Natural killer cell (primary cell): ENCODE measurements at regions not wholly inside any gene's neighbourhood (a gene's known extent, or its start where the extent isn't known, plus 50 kb on each side); places are given as distances from the start of the nearest gene placed in this dataset.

Experiments
- ATAC-seq, 3 donors: fragments of 150-1000 bp in 2 of 3; fragments of 200-7000 bp in 1 of 3; cut with Tn5 transposase; 1 replicate in 1 of 3; 2 replicates in 2 of 3; pipeline ENCODE4 v1.10.0; 2021; ENCODE audit warnings: mild to moderate bottlenecking in 2 of 3, moderate library complexity in 2 of 3
- DNase-seq, 2 donors: peaks; one replicate each; pipeline versions ENCODE4 v3.0.0 to v3.0.0-alpha.2; 2013 to 2021; ENCODE audit warnings: mixed read lengths in 1 of 2
- H3K27ac ChIP-seq: one replicate; pipeline ENCODE4 v1.5.1; 2013; ENCODE audit warnings: mild to moderate bottlenecking, low read length
- H3K27me3 ChIP-seq: one replicate; pipeline ENCODE4 v1.6.1; 2013; ENCODE audit warnings: low read length; ENCODE audit not compliant: control insufficient read depth, insufficient read depth
- H3K36me3 ChIP-seq: one replicate; pipeline ENCODE4 v1.6.1; 2013; ENCODE audit warnings: low read length; ENCODE audit not compliant: control insufficient read depth, insufficient read depth
- H3K4me1 ChIP-seq: one replicate; pipeline ENCODE4 v1.6.1; 2013; ENCODE audit warnings: low read length; ENCODE audit not compliant: control insufficient read depth, insufficient read depth
- H3K4me3 ChIP-seq: one replicate; pipeline ENCODE4 v1.5.1; 2013; ENCODE audit warnings: low read length
- H3K9me3 ChIP-seq: one replicate; pipeline ENCODE4 v1.6.1; 2013; ENCODE audit warnings: low read length; ENCODE audit not compliant: control insufficient read depth, insufficient read depth
- H3K27ac Mint-ChIP-seq, 2 donors: one replicate each; pipeline ENCODE4 v1.8.0; 2022; ENCODE audit warnings: mild to moderate bottlenecking in 2 of 2, mixed read lengths in 2 of 2, moderate library complexity in 1 of 2
- H3K27me3 Mint-ChIP-seq, 2 donors: one replicate each; pipeline ENCODE4 v1.8.0; 2022; ENCODE audit warnings: low read depth in 2 of 2, mixed read lengths in 2 of 2
- H3K36me3 Mint-ChIP-seq: one replicate; pipeline ENCODE4 v1.8.0; 2022; ENCODE audit warnings: mixed read lengths
- H3K4me1 Mint-ChIP-seq, 2 donors: one replicate each; pipeline ENCODE4 v1.8.0; 2022; ENCODE audit warnings: mixed read lengths in 2 of 2
- H3K4me3 Mint-ChIP-seq: one replicate; pipeline ENCODE4 v1.8.0; 2022; ENCODE audit warnings: mild to moderate bottlenecking, moderate library complexity, mixed read lengths
- H3K9me3 Mint-ChIP-seq, 2 donors: one replicate each; pipeline ENCODE4 v1.8.0; 2022; ENCODE audit warnings: mixed read lengths in 2 of 2
- WGBS: methylation state at CpG from one replicate; pipeline ENCODE4 v1.1.7; 2013; ENCODE audit warnings: missing lambda C conversion rate; ENCODE audit not compliant: insufficient coverage; 5-methylcytosine and 5-hydroxymethylcytosine counted together
- intact Hi-C: fragments of 100-400 bp; cut with micrococcal nuclease; formaldehyde crosslinking; loops from one replicate; pipeline ENCODE4 v1.14.2; 2022
- TF ChIP-seq, protein P1 (sequence below): fragments of 200-600 bp; IDR thresholded peaks from one replicate; pipeline ENCODE4 v1.8.0; 2022; ENCODE audit warnings: antibody characterized with exemption

DNA sequence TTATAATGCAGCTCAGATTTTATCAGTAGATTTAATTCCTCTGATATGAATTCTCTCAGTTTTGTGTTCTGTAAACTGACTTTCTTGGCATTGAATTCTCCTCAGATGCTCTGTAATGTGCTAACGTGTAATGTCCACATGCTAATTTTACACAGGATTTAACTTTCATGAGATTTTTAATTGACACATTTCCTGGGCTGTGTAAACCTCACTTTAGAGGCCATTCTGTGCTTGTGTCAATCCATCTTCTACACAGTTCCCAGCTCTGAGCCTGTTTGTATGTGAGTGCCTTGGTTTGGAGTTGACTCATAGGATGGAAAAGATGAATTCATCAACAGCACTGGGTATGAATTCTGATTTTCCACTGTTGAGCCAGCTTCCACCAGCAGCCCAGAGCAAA, 476.7 kb upstream of the GCFC2 start:
- Mint-ChIP-seq H3K27me3 (no peaks in the 10 kb centered on the region), H3K27ac (no peak overlapping the region)

DNA sequence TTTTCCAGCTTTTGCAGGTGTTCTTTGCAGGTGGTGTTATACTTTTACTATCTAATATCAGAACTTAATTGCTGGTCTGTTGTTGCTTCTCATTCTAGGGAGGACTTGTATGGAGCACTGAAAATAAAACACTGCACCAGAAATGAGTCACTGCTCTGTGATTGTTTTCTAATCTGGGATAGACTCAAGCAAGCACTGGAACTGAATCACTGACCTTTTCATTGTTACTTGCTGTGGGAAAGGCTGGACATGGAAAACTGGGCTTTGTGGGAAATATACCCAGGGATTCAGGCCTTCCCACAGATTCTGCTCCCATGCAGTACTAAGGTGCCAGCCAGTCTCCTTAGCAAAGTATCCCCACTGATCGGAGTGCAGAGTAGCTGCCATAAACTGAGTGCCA, 470.0 kb upstream of the GCFC2 start:
- TF ChIP-seq, protein P1, sequence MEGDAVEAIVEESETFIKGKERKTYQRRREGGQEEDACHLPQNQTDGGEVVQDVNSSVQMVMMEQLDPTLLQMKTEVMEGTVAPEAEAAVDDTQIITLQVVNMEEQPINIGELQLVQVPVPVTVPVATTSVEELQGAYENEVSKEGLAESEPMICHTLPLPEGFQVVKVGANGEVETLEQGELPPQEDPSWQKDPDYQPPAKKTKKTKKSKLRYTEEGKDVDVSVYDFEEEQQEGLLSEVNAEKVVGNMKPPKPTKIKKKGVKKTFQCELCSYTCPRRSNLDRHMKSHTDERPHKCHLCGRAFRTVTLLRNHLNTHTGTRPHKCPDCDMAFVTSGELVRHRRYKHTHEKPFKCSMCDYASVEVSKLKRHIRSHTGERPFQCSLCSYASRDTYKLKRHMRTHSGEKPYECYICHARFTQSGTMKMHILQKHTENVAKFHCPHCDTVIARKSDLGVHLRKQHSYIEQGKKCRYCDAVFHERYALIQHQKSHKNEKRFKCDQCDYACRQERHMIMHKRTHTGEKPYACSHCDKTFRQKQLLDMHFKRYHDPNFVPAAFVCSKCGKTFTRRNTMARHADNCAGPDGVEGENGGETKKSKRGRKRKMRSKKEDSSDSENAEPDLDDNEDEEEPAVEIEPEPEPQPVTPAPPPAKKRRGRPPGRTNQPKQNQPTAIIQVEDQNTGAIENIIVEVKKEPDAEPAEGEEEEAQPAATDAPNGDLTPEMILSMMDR = no peak
- intact Hi-C loops = no loop called here
- H3K9me3 ChIP-seq = peaks cover 7% of the 10 kb centered on the region

More for the DNA sequence above, 476.7 kb upstream of the GCFC2 start:
- no peak overlapping the region for H3K4me3 Mint-ChIP-seq
- Histone ChIP-seq H3K4me3 (no peak overlapping the region), H3K4me1 (no peaks in the 10 kb centered on the region), H3K27me3 (peaks cover 2% of the 10 kb centered on the region), H3K9me3 (no peaks in the 10 kb centered on the region), H3K36me3 (no peaks in the 10 kb centered on the region), H3K27ac (no peak overlapping the region)
- intact Hi-C loops = no loop called here
- WGBS = 71% methylated on average over 1 of the region's 1 CpG
- TF ChIP-seq, protein P1 = no peak
- H3K9me3 Mint-ChIP-seq = peaks cover 7 to 8% of the 10 kb centered on the region in 2 donors
- H3K36me3 Mint-ChIP-seq = no peaks in the 10 kb centered on the region
- no peaks in the 10 kb centered on the region for H3K4me1 Mint-ChIP-seq
- no peak for DNase-seq
- ATAC-seq = no peak

DNA sequence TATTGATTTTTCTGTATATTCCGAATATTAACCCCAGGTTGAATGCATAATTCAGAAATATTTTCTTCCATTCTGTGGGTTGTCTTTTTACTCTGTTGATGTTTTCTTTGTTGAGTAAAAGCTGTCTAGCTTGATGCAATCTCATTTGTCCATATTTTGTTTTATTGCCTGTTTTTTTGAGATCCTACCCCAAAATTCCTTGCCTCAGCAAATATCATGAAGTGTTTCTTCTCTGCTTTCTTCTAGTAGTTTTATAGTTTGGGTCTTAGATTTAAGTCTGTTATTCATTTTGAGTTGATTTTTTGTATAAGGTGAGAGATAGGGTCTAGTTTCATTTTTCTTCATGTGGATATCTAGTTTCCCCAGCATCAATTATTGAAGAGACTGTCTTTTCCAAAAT, 467.9 kb upstream of the GCFC2 start:
- no peak for ATAC-seq
- H3K4me3 Mint-ChIP-seq = no peak overlapping the region
- WGBS = no CpG with 5 or more reads among the region's 1 CpG

More for the DNA sequence above, 470.0 kb upstream of the GCFC2 start:
- no peaks in the 10 kb centered on the region for H3K27me3 Mint-ChIP-seq
- ATAC-seq (no peak), DNase-seq (no peak)
- Histone ChIP-seq H3K27ac (no peak overlapping the region), H3K36me3 (no peaks in the 10 kb centered on the region), H3K4me3 (no peak overlapping the region), H3K4me1 (no peaks in the 10 kb centered on the region), H3K27me3 (no peaks in the 10 kb centered on the region)
- 89% methylated on average over 1 of the region's 1 CpG for WGBS
- no peaks in the 10 kb centered on the region for H3K4me1 Mint-ChIP-seq
- peaks cover 8% of the 10 kb centered on the region for H3K36me3 Mint-ChIP-seq
- H3K9me3 Mint-ChIP-seq = peaks cover 20 to 23% of the 10 kb centered on the region in 2 donors
- no peak overlapping the region for H3K4me3 Mint-ChIP-seq
- no peak overlapping the region for H3K27ac Mint-ChIP-seq

DNA sequence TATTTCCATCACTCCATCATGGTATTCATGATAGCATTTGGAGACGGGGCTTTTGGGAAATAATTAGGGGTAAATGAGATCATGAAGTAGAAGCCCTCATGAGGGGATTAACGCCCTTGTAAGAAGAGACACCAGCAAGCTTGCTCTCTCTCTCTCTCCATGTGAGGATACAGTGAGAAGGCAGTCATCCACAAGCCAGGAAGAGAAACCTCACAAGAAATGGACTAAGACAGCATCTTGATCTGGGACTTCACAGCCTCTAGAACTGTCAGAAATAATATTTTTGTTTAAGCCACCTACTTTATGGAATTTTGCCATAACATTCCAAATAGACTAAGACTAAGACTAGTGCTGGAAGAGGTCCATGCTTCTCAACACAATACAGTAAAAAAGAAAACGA, 464.6 kb upstream of the GCFC2 start:
- Mint-ChIP-seq H3K4me3 (no peak overlapping the region), H3K36me3 (peaks cover 41% of the 10 kb centered on the region), H3K9me3 (peaks cover 37 to 42% of the 10 kb centered on the region in 2 donors), H3K27me3 (no peaks in the 10 kb centered on the region), H3K27ac (no peak overlapping the region), H3K4me1 (no peaks in the 10 kb centered on the region)
- no peak for DNase-seq
- Histone ChIP-seq H3K9me3 (peaks cover 7% of the 10 kb centered on the region), H3K4me1 (no peaks in the 10 kb centered on the region), H3K36me3 (no peaks in the 10 kb centered on the region), H3K27me3 (no peaks in the 10 kb centered on the region), H3K4me3 (no peak overlapping the region), H3K27ac (no peak overlapping the region)
- TF ChIP-seq, protein P1 = no peak
- ATAC-seq = no peak
- intact Hi-C loops = no loop called here
- WGBS = no CpG with 5 or more reads among the region's 3 CpGs

More for the DNA sequence above, 467.9 kb upstream of the GCFC2 start:
- H3K9me3 Mint-ChIP-seq = peaks cover 26 to 35% of the 10 kb centered on the region in 2 donors
- Histone ChIP-seq H3K27me3 (no peaks in the 10 kb centered on the region), H3K36me3 (no peaks in the 10 kb centered on the region), H3K4me1 (no peaks in the 10 kb centered on the region), H3K4me3 (no peak overlapping the region), H3K27ac (no peak overlapping the region), H3K9me3 (peaks cover 7% of the 10 kb centered on the region)
- no peak overlapping the region for H3K27ac Mint-ChIP-seq
- TF ChIP-seq, protein P1 = no peak
- DNase-seq = no peak
- peaks cover 25% of the 10 kb centered on the region for H3K36me3 Mint-ChIP-seq
- intact Hi-C loops = no loop called here
- H3K4me1 Mint-ChIP-seq = no peaks in the 10 kb centered on the region
- H3K27me3 Mint-ChIP-seq = no peaks in the 10 kb centered on the region
